ENCODE measurements at regions not wholly inside any gene's neighbourhood (a gene's known extent, or its start where the extent isn't known, plus 50 kb on each side); places are given as distances from the start of the nearest gene placed in this dataset.

GRCh38 chr3:124679048-124679638, 51.1 kb upstream of the UMPS start:
- TF ChIP-seq CTCF (IDR thresholded peaks at IDR 0.05) (no peak), POLR2A (IDR thresholded peaks at IDR 0.05) (no peak)

All from Peyer's patch (tissue), 4 donors.